ENCODE measurements at regions not wholly inside any gene's neighbourhood (a gene's known extent, or its start where the extent isn't known, plus 50 kb on each side); places are given as distances from the start of the nearest gene placed in this dataset.

DNA sequence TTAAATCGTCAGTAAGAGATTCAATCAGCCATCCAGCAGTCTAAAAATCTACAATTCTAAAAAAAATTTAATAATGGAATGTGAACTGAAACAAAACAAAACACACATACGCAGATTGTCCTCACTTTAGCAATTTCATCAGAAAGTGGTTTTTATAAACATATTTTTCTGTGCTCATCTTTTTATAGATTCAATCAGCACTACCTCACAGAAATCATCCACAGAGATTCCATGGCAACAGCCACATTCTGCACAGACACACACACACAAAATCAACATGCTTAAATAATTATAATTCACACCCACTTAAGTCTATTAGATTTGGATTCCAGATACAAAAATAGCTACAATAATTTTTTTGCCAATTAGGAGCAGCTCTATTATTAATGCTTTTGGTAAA is 149.0 kb upstream of the KCNIP4 start:
- DNase-seq, result no peak

DNA sequence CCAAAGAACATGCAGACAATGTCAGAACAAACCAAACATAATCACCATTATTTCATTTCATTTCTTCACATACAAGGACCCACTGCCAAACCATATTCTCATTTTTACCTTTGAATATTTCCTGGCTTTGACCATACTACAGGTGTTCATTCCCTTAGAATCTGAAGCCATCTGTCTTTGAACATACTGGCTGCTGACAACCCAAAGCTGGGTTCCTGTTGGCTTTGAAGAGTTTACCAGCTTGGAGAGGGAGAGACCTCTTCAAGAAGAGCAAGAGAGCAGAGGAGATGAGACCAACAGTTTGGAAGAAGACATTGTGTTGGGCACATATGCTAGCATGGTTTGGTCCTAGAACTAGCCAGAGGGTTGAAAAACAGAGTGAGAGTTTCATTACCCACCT is 145.6 kb upstream of the KCNIP4 start:
- no peak for DNase-seq

DNA sequence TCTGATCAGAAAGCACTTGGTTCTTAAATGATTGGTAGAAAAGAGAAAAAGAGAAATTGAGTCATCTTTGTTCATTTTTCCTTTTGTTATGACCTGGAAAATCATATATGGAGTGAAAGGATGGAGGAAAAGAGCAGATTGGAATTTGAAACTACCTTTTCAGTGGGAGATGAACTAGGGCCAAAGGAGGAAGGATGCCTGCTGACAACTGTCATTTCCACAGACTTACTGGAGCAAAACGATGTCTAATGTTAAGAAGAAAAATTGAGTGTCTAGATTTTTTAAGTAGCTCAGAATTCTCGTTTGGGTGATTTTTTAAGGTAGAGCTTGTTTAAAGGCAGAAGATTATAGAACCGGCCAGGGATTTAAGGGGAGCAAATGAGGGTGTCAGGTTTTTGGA is 144.6 kb upstream of the KCNIP4 start:
- DNase-seq, result no peak

DNA sequence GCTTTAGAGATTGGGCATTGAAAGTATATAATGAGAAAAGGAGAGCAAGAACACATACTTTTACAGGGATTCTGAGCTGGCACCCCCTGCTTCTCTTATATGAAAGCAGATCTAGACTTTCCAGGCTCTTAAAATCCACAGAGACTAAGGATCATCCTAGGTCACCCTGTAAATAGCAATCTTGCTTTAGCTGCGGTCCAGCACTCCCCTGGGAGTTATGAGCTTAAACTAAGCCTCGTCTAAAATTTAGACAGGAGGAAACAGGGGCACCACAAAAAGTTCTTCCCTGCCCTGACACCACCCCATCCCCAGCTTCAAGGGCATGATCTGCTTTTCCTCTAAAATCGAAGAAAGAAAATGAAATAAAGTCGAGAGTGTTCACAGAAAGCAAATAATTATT is 143.3 kb upstream of the KCNIP4 start:
- no peak for DNase-seq

DNA sequence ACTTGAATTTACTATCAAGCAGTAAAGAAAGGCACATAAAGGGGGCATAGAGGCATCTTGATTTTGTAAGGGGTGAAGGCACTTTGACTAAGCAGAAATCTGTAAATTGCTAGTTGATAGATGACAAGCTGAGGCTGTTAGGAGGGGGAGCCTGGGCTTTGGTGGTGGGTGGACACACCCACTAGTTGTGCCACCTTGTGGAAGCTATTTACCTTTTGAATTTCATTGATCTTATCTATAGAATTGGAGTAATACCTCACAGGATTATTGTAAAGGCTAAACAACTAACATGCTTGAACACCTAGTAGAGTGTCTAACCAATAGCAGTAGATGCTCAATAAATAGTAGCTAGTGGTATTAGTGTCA is 142.8 kb upstream of the KCNIP4 start:
- no peak for DNase-seq

DNA sequence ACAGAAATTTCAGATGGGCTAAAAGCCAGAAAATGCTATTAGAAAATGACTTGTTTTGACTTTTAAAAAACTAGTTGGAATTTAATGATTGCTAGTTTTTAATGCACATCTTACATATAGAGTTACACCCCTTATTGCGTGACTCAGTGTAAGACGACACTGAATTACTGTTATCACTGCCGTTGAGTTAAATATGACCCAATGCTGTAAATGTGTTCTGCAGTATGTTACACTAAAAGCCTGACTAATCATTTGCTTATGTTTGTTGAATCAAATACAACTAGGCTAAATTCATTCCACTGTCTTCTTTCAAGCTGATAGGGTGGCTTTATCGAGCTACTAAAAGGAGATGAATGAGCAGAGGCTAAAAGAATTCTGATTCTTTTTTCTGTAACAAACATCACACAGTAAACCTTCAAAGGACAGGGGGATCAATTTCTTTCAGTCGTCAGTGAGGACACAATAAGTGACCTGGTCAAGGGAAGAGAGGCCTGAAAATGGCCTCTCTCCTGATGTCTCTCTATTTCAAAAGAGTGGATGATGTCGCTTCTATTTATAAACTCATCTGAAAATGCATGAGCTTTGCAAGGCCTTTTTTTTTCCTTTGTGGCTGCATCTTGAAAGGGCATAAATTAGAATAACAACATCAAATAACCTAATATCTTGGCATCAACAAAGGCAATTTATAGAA is 142.2 kb upstream of the KCNIP4 start:
- no peak for DNase-seq

DNA sequence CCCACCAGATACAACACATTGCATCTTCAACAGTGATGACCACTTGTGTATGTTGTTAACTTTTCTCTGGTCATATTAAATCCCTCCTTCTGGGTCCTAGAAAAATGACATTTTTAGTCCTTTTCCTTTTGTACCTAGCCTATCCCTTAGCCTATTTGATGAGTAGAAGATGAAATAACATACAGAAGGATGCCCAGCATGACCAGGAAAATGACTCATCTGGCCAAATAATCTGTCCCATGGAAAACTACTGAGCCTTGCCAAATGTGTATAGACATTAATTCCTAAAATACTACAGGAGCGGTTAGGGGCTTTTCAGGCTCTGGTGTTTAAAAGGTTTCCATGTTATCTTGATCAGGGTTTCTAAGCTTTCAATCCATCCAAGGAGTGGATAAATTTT is 129.0 kb upstream of the KCNIP4 start:
- DNase-seq, result no peak

DNA sequence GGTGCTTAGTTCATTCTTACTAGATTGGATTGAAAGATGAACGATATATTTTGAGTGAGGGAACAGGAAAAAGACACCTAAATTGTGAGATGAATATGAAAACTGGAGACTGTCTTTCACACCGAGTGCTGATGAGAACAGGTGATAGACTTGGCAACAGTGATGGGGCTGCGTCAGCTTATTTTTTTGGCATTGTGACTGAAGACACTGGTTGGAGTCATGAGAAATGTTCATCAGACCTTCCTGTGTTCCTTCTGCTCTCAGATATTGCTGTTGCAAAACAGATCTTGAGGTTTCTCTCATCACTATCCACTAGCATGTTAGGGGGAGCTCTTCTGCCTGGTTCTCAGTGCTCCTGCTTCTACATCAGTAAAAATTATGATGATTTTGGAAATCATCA is 124.2 kb upstream of the KCNIP4 start:
- no peak for DNase-seq

DNA sequence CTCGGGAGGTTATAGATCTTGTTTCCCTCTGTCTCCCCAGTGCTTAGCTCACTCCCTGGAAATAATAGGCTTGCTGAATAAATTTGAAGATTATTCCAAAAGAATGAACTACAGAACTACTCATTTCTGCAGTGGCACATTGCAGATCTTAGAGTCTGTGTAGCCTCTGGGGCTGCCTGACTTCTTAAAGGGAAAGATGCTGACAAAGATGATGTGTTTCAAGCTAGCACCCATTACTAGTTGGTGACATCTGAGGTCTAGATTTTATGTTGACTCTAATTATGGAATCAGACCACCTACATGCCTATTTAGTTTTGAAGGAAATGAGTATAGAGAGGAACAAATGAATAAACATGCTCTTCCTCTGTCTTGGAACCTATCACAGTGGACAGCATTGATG is 123.7 kb upstream of the KCNIP4 start:
- DNase-seq, result no peak

DNA sequence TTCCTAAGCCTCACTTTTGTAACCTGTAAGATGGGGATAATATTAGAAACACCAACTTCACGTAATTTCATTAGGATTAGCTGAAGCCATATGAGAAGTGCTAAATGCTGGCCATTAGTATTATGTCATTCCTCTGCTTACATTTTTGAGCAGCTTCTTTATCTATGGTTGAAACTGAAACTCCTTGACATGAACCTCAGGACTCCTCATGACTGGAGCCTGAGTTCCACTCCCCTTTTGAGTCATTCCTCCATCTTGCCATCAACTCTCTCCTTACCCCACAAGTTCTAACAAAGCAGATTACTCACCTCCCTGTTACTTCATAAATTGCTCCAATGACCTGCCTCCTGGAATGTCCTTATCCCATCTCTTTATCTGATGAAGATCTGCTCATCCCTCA is 123.2 kb upstream of the KCNIP4 start:
- no peak for DNase-seq

DNA sequence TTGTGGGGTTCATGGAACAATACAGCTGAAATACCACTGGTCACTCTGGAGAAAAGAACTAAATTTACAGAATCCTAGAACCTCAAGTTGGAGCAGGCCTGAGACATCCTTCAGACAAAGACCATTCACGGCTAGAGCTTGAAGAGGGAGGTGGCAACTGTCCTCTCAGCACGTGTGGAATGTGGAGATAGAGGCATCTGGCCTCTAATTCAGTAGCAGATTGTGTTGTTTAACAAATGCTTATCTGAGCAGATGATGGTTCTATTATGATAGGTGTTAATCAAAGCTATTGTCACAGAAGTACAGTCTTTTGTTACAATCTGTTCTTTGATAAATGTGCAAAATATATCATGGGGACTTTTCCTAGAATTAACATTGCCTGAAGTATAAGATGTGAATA is 121.7 kb upstream of the KCNIP4 start:
- DNase-seq, result no peak

DNA sequence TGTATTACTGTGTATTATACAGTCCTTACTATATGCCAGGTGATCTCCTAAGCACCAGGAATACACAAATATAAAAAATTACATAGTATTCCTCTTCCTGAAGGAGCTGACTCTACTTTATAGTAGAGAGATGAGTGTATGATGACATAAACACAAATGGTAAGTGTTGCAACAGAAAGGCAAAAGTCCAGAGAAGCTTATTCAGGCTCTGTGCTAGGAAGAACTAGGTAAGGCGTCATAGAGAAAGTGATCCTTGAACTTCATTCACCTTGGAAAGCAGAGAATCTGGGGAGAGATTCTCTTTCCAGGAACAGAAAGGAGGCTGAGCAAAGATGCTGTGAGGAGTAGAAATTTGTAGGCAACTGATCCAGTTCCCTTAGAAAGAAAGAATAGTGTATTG is 115.0 kb upstream of the KCNIP4 start:
- no peak for DNase-seq

DNA sequence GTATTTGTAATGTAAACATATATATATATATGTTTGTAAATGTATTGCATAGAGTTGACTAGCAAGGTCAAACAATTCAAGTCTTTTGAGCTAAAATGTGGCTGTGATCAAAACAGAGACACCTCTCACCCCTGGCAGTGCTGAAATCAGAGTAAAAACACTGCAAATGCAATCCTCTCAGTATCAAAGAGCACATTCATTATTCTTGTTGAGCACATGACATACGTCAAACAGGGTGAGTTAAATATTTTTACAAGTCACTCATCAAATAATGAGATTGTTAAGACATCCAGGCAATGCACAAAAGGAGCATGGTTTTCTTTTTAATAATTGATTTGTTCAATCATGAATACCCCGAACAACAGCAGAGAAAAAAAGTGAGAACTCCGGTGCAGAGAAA is 114.1 kb upstream of the KCNIP4 start:
- no peak for DNase-seq

DNA sequence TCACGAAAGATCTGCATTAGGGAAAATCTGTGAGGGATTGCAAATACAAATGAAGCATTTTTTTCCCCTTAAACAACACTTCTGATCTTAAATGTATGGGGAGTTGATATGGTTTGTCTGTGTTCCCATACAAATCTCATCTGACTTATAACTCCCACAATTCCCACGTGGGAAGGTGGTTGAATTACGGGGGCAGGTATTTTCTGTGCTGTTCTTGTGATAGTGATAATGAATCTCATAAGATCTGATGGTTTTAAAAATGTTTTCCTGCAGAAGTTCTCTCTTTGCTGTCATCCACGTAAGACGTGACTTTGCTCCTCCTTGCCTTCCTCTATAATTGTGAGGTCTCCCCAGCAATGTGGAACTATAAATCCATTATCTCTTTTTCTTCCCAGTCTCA is 107.4 kb upstream of the KCNIP4 start:
- DNase-seq, result no peak

DNA sequence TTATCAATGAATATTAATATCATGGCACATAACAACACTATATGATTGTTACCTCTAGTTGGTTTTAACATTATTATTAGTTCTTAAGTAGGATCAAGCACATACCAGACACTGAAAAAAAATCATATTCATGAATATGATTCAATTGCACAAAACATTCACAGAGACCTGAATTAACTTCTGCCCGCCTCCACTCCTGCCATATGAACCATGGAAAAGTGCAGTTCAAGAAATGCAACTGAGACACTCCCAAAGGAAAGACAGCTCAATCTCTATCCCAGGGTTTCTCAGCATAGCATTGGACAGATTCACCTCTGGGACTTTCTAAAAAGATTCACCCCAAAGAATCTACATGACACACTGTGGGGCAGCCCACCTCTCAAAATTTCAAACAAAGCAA is 103.5 kb upstream of the KCNIP4 start:
- no peak for DNase-seq

DNA sequence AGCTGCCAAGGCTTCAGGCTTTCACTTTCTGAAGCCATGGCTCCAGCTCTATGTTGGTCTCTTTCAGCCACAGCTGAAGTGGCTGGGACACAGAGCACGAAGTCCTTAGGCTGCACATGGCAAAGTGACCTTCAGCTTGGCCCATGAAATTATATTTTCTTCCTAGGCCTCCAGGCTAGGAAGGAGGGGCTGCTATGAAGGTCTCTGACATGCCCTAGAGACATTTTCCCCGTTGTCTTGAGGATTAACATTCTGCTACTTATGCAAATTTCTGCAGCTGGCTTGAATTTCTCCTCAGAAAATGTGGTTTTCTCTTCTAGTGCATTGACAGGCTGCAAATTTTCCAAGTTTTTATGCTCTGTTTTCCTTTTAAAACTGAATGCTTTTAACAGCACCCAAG is 99.8 kb upstream of the KCNIP4 start:
- no peak for DNase-seq

DNA sequence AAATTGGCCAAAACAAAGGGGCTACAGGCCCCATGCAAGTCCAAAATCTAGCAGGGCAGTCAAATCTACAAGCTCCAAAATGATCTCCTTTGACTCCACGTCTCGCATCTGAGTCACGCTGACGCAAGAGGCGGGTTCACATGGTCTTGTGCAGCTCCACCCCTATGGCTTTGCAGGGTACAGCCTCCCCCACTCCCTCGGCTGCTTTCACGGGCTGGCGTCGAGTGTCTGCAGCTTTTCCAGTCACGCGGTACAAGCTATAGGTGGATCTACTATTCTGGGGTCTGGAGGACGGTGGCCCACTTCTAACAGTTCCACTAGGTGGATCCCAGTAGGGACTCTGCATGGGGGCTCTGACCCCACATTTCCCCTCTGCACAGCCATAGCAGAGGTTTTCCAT is 99.2 kb upstream of the KCNIP4 start:
- no peak for DNase-seq

DNA sequence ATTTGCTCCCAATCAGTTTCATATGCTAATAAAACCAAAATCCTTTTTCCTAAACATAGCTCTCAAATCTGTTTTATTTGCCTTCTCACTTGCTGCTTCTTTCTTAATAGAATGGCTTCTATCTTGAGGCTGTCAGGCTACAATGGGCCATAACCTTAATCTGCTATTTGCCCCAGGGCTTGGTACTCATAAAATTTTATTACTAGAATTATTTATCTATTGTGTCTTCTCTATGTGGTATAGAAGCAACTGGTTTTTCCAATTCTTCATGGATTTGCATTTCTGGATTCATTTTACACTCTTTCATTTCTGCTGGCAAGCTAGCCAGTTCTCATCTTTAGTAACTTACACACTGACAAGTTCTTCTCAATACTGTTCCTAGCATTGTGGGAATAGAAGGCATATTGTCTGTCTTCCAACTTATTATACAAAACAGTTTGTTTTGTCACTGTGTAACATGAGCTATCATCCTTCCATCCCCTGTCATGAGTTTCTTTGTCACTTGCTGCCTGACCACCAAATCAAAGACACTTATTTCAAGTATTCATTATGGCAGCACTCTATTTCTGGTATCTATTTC is 96.6 kb upstream of the KCNIP4 start:
- no peak for DNase-seq

DNA sequence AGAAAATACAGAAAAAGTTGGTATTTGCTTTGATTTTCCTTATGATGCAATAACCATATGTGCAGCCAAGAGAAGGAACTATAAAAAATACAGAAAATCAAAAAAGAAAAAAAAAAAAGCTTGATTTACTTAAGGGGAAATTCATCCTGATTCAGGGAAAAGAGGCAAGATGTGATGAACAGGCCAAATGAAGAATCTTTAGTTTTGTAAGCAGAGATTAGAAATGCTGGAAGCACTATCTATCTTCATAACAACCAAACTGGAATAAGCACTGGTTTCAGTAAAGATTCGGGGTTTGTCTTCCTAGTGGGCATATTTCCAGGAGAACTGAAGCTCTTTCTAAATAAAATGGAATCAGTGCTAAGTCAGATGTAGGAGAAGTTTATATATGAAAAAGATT is 82.9 kb upstream of the KCNIP4 start:
- no peak for DNase-seq

DNA sequence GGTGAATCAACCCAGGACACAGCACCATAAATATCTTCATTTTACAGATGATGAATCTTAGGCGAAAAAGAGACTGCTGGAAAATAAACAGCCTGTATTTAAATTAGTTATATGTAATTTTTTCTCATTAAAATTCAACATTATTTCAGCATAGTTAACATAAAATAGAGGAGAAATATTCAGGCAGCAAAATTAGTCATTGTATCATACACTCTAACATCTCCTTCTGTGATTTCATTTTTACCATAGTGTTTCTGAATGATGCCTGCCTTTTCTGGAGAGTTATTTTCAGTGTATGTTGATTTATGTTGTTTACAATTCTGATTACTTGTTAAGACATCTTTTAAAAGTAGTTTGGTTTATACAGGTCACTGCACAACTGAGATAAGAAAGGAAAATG is 82.3 kb upstream of the KCNIP4 start:
- no peak for DNase-seq

DNA sequence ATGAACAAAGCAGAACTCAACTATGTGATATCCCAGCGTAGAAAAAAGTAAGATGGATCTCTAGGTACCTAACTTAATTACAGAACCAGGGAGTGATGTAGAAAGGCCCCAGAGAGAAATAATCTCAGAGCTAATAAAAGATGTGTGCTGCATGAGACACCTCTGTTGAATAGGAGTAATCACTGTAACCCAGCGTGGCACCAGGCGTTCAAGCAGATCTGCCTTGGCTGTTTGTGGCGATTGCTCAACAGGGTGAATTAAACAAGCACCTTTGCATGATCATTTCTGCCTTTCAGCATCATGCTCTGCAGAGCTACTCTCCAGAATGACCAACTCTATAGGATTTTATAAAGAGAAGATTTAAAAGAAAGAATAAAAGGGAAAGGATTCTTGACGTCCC is 81.7 kb upstream of the KCNIP4 start:
- DNase-seq, result no peak

DNA sequence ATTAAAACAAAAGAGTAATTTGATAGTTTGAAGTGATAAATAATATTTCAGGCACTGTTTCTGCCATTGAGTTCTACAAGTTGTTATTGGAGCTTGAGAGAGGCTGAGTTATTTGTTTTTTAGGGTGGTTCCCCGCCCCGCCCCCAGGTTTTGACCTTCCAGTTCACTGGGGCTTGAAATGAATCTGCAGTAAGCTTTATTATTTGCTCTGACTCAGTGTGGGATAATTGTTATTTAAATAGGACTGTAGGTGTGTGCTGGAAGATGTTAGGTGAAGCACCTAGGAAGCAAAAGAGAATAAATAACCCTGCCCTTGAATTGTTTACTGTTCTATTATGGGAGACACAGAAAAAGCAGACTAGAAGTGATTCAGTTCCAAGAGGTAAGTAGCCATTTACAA is 81.2 kb upstream of the KCNIP4 start:
- no peak for DNase-seq

DNA sequence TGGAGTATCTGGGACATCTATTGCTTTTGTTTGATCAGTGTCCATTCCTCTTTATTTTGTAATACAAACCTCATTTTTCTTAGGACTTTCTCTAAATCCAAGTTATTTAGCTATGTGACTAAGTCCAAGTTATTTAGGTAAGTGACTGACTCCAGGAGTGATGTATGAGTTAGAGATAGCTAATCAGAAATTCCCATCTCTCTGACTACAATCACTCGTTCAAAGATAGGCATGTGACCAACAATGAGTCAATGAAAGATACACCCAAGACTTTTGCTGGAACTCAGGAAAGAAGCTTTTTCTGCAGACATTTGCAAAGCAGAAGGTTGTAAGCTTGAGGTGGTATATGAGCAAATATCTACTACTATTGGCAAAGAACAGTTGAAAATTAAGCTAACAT is 72.5 kb upstream of the KCNIP4 start:
- DNase-seq, result no peak

DNA sequence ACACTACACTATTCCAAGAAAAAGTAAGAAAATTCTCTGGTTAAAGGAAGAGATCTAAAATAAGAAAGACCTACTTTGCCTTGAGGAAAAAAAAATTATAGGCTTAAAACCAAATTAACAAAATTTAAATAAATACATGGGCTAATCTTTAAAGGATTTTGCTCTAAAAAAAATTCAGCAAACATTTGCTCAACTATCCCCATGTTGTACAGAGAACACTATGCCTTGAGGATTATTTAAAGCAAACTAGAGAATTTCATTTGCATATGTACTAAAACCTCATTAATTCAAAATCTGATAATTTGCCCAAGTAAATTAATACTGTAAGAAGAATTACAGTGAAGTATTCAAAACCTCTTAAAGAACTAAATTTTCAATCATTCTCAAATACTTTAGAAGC is 71.6 kb upstream of the KCNIP4 start:
- DNase-seq, result no peak

DNA sequence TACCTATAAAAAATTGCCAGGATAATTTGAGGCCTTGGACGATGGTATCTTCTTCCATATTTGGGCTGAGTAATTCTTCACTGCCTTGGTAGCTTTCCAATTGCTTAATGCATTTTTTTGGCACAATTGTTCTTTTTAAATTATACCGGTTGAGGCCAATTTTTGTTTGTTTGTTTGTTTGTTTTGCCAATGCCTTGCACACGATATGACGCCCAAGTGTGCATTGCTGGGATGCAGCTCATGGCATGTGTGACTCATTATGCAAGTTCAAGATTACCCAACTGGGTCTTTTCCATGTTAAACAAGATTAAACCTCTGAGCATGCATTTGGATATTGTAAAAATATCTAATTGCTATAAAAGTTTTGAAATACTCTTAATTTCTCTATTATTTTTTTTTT is 71.1 kb upstream of the KCNIP4 start:
- DNase-seq, result no peak
